Tibial nerve (tissue), 4 donors: ENCODE measurements at regions not wholly inside any gene's neighbourhood (a gene's known extent, or its start where the extent isn't known, plus 50 kb on each side); places are given as distances from the start of the nearest gene placed in this dataset.

ENCODE experiments used
- DNase-seq, 2 donors: peaks; one replicate each; pipeline ENCODE4 v3.0.0-alpha.2; 2019; ENCODE audit warnings: low spot score in 2 of 2
- H3K27ac ChIP-seq, 4 donors: fragments of 200-600 bp; sonication (generic) in 3 of 4; one replicate each; pipeline ENCODE4 v1.5.1; 2017 to 2019; ENCODE audit warnings: mild to moderate bottlenecking in 1 of 4
- H3K27me3 ChIP-seq, 2 donors: fragments of 200-600 bp; sonication (generic) in 1 of 2; one replicate each; pipeline versions ENCODE4 v1.5.1 to v1.6.0; 2017 to 2019
- H3K36me3 ChIP-seq, 3 donors: fragments of 200-600 bp; sonication (generic); one replicate each; pipeline ENCODE4 v1.5.1; 2018 to 2019
- H3K4me1 ChIP-seq, 4 donors: fragments of 200-600 bp; sonication (generic) in 3 of 4; one replicate each; pipeline ENCODE4 v1.5.1; 2017 to 2019
- H3K4me3 ChIP-seq, 4 donors: fragments of 200-600 bp; sonication (generic) in 3 of 4; one replicate each; pipeline ENCODE4 v1.5.1; 2017 to 2019; ENCODE audit warnings: mild to moderate bottlenecking in 1 of 4, moderate library complexity in 1 of 4
- H3K9me3 ChIP-seq, 4 donors: fragments of 200-600 bp; sonication (generic) in 3 of 4; one replicate each; pipeline ENCODE4 v1.5.1; 2017 to 2019
- CTCF ChIP-seq, 5 experiments: fragments of 200-600 bp in 3 of 5; fragments of 450-650 bp in 2 of 5; sonication (generic) in 3 of 5; IDR thresholded peaks; one replicate each; pipeline ENCODE4 v1.5.1; 2016 to 2019; ENCODE audit warnings: antibody characterized with exemption in 5 of 5, mild to moderate bottlenecking in 3 of 5, moderate library complexity in 2 of 5
- EP300 ChIP-seq, 2 donors: sonication (generic); formaldehyde crosslinking; IDR thresholded peaks; one replicate each; pipeline ENCODE4 v1.6.1; 2017; ENCODE audit warnings: antibody characterized with exemption in 2 of 2, mild to moderate bottlenecking in 1 of 2
- POLR2A ChIP-seq, 2 donors: fragments of 450-650 bp; IDR thresholded peaks; one replicate each; pipeline ENCODE4 v1.6.1; 2017; ENCODE audit warnings: antibody characterized with exemption in 2 of 2, mild to moderate bottlenecking in 2 of 2, moderate library complexity in 2 of 2
- WGBS, 2 donors: methylation state at CpG; one replicate each; pipeline ENCODE4 v1.1.5; 2018; 5-methylcytosine and 5-hydroxymethylcytosine counted together

- peaks cover 0 to 17% (median 0%) of the 10 kb centered on the region in 4 donors for H3K9me3 ChIP-seq
- H3K36me3 ChIP-seq, result no peaks in the 10 kb centered on the region
- TF ChIP-seq CTCF (IDR thresholded peaks at IDR 0.05) (no peak), EP300 (IDR thresholded peaks at IDR 0.05) (no peak), POLR2A (IDR thresholded peaks at IDR 0.05) (no peak)
- H3K27ac ChIP-seq, result no peak overlapping the region
- DNase-seq, result no peak
- no peaks in the 10 kb centered on the region for H3K27me3 ChIP-seq
- H3K4me3 ChIP-seq, result no peak overlapping the region
- WGBS, 2 donors, result 48 to 50% methylated on average over 5 of the region's 5 CpGs
- H3K4me1 ChIP-seq, result no peaks in the 10 kb centered on the region
Measured at GRCh38 chr6:156336089-156336488, 441.1 kb upstream of the ARID1B start.

DNA sequence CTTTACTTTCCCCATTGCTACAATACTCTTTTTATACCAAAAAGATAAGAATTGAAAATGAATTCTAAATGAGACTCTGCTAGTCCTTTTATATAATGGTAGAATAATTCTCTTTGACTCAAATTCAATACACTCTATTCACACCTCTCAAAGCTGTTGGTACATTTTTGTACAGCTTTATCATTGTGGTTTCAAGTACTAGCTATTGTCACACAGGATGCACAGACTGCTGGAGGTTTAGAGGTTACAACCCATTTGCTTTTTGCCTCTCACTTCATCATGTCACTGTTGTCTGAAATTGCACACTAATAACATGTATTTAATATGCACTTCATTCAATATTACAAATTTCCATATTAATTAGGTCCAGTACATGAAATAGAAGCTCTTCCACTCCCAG lies 442.2 kb upstream of the ARID1B start:
- no peak for TF ChIP-seq EP300 (IDR thresholded peaks at IDR 0.05)
- no peak for TF ChIP-seq CTCF (IDR thresholded peaks at IDR 0.05)
- no peak for TF ChIP-seq POLR2A (IDR thresholded peaks at IDR 0.05)
- H3K27me3 ChIP-seq, result no peaks in the 10 kb centered on the region
- peaks cover 0 to 20% (median 0%) of the 10 kb centered on the region in 4 donors for H3K9me3 ChIP-seq
- no peaks in the 10 kb centered on the region for H3K36me3 ChIP-seq
- no peak for DNase-seq
- H3K4me3 ChIP-seq, result no peak overlapping the region
- H3K4me1 ChIP-seq, result no peaks in the 10 kb centered on the region
- H3K27ac ChIP-seq, result no peak overlapping the region

- H3K9me3 ChIP-seq, result peaks cover 0 to 5% (median 0%) of the 10 kb centered on the region in 4 donors
Measured at GRCh38 chr6:156319707-156320106, 457.5 kb upstream of the ARID1B start.

DNA sequence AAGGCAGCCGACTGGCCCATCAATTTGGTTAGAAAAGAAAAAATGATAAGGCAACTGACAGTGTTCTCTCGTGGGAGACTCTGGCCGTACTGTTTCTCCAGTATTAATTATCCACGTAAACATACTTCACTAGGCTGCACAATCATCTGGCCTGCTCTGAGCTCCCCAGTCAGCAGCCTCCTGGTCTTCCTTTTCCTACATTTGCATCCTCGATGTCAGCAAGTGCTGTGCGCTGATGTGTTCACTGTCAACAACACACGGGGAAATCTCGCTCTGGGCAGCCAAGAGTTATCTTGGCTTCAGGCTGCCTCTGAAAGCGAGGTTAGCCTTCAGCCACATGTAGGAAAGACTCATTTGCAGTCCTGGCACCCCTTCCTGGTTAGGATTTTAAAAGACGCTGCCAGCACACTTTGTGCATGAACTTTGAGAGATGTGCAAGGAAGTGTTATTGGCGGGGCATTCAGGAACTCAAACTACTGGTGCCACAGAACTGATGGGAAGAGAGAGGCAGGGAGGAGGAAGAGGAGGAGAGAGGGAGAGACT lies 460.5 kb upstream of the ARID1B start:
- H3K27ac ChIP-seq, result no peak overlapping the region
- 82 to 86% methylated on average over 11 of the region's 11 CpGs for whole genome bisulfite sequencing, 2 donors
- H3K27me3 ChIP-seq, result no peaks in the 10 kb centered on the region
- no peak for TF ChIP-seq POLR2A (IDR thresholded peaks at IDR 0.05)
- no peaks in the 10 kb centered on the region for H3K9me3 ChIP-seq
- H3K4me1 ChIP-seq, result no peaks in the 10 kb centered on the region
- H3K4me3 ChIP-seq, result no peak overlapping the region
- DNase-seq, result no peak
- H3K36me3 ChIP-seq, result no peaks in the 10 kb centered on the region

More at GRCh38 chr6:156319707-156320106, 457.5 kb upstream of the ARID1B start:
- TF ChIP-seq EP300 (IDR thresholded peaks at IDR 0.05), result no peak
- no peak for TF ChIP-seq CTCF (IDR thresholded peaks at IDR 0.05)
- H3K4me3 ChIP-seq, result no peak overlapping the region
- H3K36me3 ChIP-seq, result no peaks in the 10 kb centered on the region
- WGBS, 2 donors, result 64 to 65% methylated on average over 2 of the region's 2 CpGs
- H3K27ac ChIP-seq, result no peak overlapping the region
- no peak for DNase-seq
- H3K27me3 ChIP-seq, result no peaks in the 10 kb centered on the region
- no peaks in the 10 kb centered on the region for H3K4me1 ChIP-seq

DNA sequence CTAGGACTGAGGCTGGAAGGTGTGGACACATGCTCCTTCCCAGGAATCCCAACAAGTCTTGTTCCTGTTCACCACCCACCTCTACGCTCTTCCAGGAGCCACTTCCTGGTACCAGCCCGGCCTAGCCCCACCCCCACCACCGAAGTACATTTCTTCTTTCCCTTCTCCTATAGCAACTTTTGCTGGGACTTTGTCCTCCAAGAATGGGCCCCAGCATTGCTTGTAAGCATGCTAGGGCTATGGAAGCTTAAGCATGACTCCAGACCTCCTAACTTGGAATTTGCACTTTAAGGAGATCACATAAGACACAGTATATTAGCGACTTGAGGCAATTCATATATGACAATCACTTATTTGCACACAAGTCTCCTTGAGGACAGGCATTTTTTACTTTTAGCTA lies 462.0 kb upstream of the ARID1B start:
- WGBS, 2 donors, result 90 to 91% methylated on average over 4 of the region's 4 CpGs

More for the DNA sequence above, 462.0 kb upstream of the ARID1B start:
- Histone ChIP-seq H3K27ac (no peak overlapping the region), H3K9me3 (no peaks in the 10 kb centered on the region), H3K4me3 (no peak overlapping the region), H3K27me3 (no peaks in the 10 kb centered on the region), H3K36me3 (no peaks in the 10 kb centered on the region), H3K4me1 (no peaks in the 10 kb centered on the region)
- TF ChIP-seq POLR2A (IDR thresholded peaks at IDR 0.05) (no peak), CTCF (IDR thresholded peaks at IDR 0.05) (no peak), EP300 (IDR thresholded peaks at IDR 0.05) (no peak)
- no peak for DNase-seq
